HepG2 (cell line): ENCODE measurements at regions not wholly inside any gene's neighbourhood (a gene's known extent, or its start where the extent isn't known, plus 50 kb on each side); places are given as distances from the start of the nearest gene placed in this dataset.

Experiments used
- ATAC-seq: fragments of 200-7000 bp; cut with Tn5 transposase; 3 replicates; pipeline ENCODE4 v1.9.1; 2020; ENCODE audit warnings: mild to moderate bottlenecking, moderate library complexity
- BruUV-seq: library from RNA; stranded (reverse); fragments of 400-500 nt; replicated peaks from 2 replicates; lab custom pipeline; 2021; lab: Mats Ljungman, UMichigan
- CTCF ChIA-PET: fragments of 300-600 bp; formaldehyde crosslinking; extraction: SDS; loops from one replicate; lab custom pipeline; 2021; ENCODE audit warnings: low total read pairs, inconsistent platforms, low intra/inter-chr PET ratio; lab: Yijun Ruan, JAX
- POLR2A ChIA-PET: fragments of 350-600 bp; sonication (Branson Sonifier 250); formaldehyde crosslinking; loops from one replicate; lab custom pipeline; 2020; ENCODE audit warnings: antibody characterized with exemption, inconsistent platforms; lab: Yijun Ruan, JAX
- DNase-seq: peaks from one replicate; pipeline ENCODE4 v3.0.0-alpha.2; 2015; ENCODE audit warnings: low spot score
- FAIRE-seq: peaks from 3 replicates; lab custom pipeline; 2011; peaks lifted over from hg19 to GRCh38; lab: Jason Lieb, UNC
- H2AFZ ChIP-seq: one replicate; pipeline ENCODE4 v1.6.1; 2011; ENCODE audit warnings: low read length, inconsistent platforms
- H3K27ac ChIP-seq: fragments of 300-600 bp; 3 replicates; pipeline ENCODE4 v1.8.0; 2011; ENCODE audit warnings: mixed run types, mild to moderate bottlenecking, mixed read lengths, low read length, inconsistent platforms; ENCODE audit not compliant: insufficient read depth; ENCODE audit errors: extremely low read length
- H3K27me3 ChIP-seq, 2 experiments: fragments of 200-600 bp in 1 of 2; 2 replicates in 1 of 2; 3 replicates in 1 of 2; pipeline versions ENCODE4 v1.6.0 to v1.8.0; 2011; ENCODE audit warnings: low read length in 2 of 2, mild to moderate bottlenecking in 2 of 2, moderate library complexity in 2 of 2, inconsistent platforms in 1 of 2; ENCODE audit not compliant: insufficient read depth in 2 of 2, control insufficient read depth in 1 of 2
- H3K36me3 ChIP-seq, 2 experiments: fragments of 200-600 bp in 1 of 2; replicated peaks in 1 of 2; 2 replicates in 1 of 2; 3 replicates in 1 of 2; pipeline versions ENCODE4 v1.5.1 to v1.8.0; 2011; ENCODE audit warnings: low read length in 2 of 2, inconsistent platforms in 1 of 2; ENCODE audit not compliant: insufficient read depth in 2 of 2, control insufficient read depth in 1 of 2
- H3K4me1 ChIP-seq: 2 replicates; pipeline ENCODE4 v1.5.1; 2012; ENCODE audit warnings: low read length, inconsistent platforms; ENCODE audit not compliant: insufficient read depth
- H3K4me2 ChIP-seq: 2 replicates; pipeline ENCODE4 v1.6.0; 2011; ENCODE audit warnings: low read depth, low read length, inconsistent platforms
- H3K4me3 ChIP-seq, 3 experiments: fragments of 200-600 bp in 1 of 3; sonication (generic), shearing (Covaris generic) in 1 of 3; replicated peaks in 1 of 3; 2 replicates each; pipeline ENCODE4 v1.5.1; 2011 to 2016; ENCODE audit warnings: low read length in 3 of 3, inconsistent platforms in 2 of 3, low read depth in 2 of 3, mild to moderate bottlenecking in 2 of 3, control low read depth in 1 of 3, mixed read lengths in 1 of 3; ENCODE audit not compliant: insufficient read depth in 1 of 3
- H3K79me2 ChIP-seq: one replicate; pipeline ENCODE4 v1.6.1; 2011; ENCODE audit warnings: low read length, inconsistent platforms; ENCODE audit not compliant: insufficient read depth
- H3K9ac ChIP-seq: 2 replicates; pipeline ENCODE4 v1.6.0; 2011; ENCODE audit warnings: mild to moderate bottlenecking, low read depth, low read length, inconsistent platforms; ENCODE audit not compliant: insufficient read depth
- H3K9me3 ChIP-seq: 2 replicates; pipeline ENCODE4 v1.5.1; 2012; ENCODE audit warnings: mild to moderate bottlenecking, low read length
- H4K20me1 ChIP-seq: 2 replicates; pipeline ENCODE4 v1.6.0; 2011; ENCODE audit warnings: inconsistent platforms, mild to moderate bottlenecking, low read length, moderate library complexity; ENCODE audit not compliant: insufficient read depth
- BRCA1 ChIP-seq: sonication (generic); formaldehyde crosslinking; IDR thresholded peaks from 2 replicates; pipeline ENCODE4 v1.4.0; 2020; ENCODE audit warnings: missing genetic modification reagents
- EEA1 ChIP-seq: sonication (generic); formaldehyde crosslinking; IDR thresholded peaks from 2 replicates; pipeline ENCODE4 v1.5.1; 2020; ENCODE audit warnings: mild to moderate bottlenecking, missing genetic modification reagents, borderline replicate concordance
- FIP1L1 ChIP-seq: fragments of 200-400 bp; formaldehyde crosslinking; IDR thresholded peaks from 2 replicates; pipeline ENCODE4 v1.6.1; 2018; ENCODE audit warnings: low read depth, mild to moderate bottlenecking, low read length, moderate library complexity, borderline replicate concordance; ENCODE audit not compliant: insufficient read depth
- JARID2 ChIP-seq: sonication (generic); formaldehyde crosslinking; IDR thresholded peaks from 2 replicates; pipeline ENCODE4 v1.8.1; 2023; ENCODE audit warnings: missing genetic modification reagents, inconsistent platforms; ENCODE audit not compliant: insufficient replicate concordance
- KAT8 ChIP-seq: IDR thresholded peaks from 2 replicates; pipeline ENCODE4 v1.6.1; 2016; ENCODE audit warnings: missing genetic modification reagents, missing compliant biosample characterization
- KDM6A ChIP-seq: IDR thresholded peaks from 2 replicates; pipeline ENCODE4 v1.6.1; 2016; ENCODE audit warnings: low read depth
- KLF16 ChIP-seq, 2 experiments: sonication (generic) in 1 of 2; formaldehyde crosslinking in 1 of 2; IDR thresholded peaks; 2 replicates each; pipeline versions ENCODE4 v1.6.1 to v1.8.0; 2016 to 2023; ENCODE audit warnings: missing genetic modification reagents in 2 of 2, missing compliant biosample characterization in 1 of 2
- PRPF4 ChIP-seq: fragments of 200-400 bp; formaldehyde crosslinking; IDR thresholded peaks from 2 replicates; pipeline ENCODE4 v1.6.1; 2016; ENCODE audit warnings: low read length, low read depth; ENCODE audit not compliant: poor library complexity, severe bottlenecking
- SAFB2 ChIP-seq: sonication (generic); formaldehyde crosslinking; IDR thresholded peaks from 2 replicates; pipeline ENCODE4 v1.5.1; 2020; ENCODE audit warnings: missing genetic modification reagents, low read depth, mild to moderate bottlenecking, borderline replicate concordance
- ZNF235 ChIP-seq: sonication (generic); formaldehyde crosslinking; IDR thresholded peaks from 2 replicates; pipeline ENCODE4 v1.8.1; 2023; ENCODE audit warnings: mild to moderate bottlenecking, missing genetic modification reagents, borderline replicate concordance
- ZNF282 ChIP-seq: fragments of 450-650 bp; IDR thresholded peaks from 2 replicates; pipeline ENCODE4 v1.6.1; 2018; ENCODE audit not compliant: partially characterized antibody
- ZNF34 ChIP-seq: sonication (generic); formaldehyde crosslinking; IDR thresholded peaks from 2 replicates; pipeline ENCODE4 v1.4.0; 2020; ENCODE audit warnings: mild to moderate bottlenecking, missing genetic modification reagents, borderline replicate concordance
- ZNF572 ChIP-seq: sonication (generic); formaldehyde crosslinking; IDR thresholded peaks from 2 replicates; pipeline ENCODE4 v1.5.1; 2020; ENCODE audit warnings: mild to moderate bottlenecking, missing genetic modification reagents
- ZNF879 ChIP-seq: sonication (generic); formaldehyde crosslinking; IDR thresholded peaks from 2 replicates; pipeline ENCODE4 v1.8.1; 2023; ENCODE audit warnings: missing genetic modification reagents
- in situ Hi-C: cut with HindIII; loops from 2 replicates; pipeline ENCODE4 v1.10.0; 2017; ENCODE audit warnings: low pct_unique_long_range_greater_than_20kb; ENCODE audit not compliant: extremely low pct_ligation_motif_present
- intact Hi-C: fragments of 100-400 bp; cut with micrococcal nuclease; formaldehyde crosslinking; loops from one replicate; pipeline ENCODE4 v1.10.0; 2022; ENCODE audit not compliant: unreplicated experiment
- TF ChIP-seq, protein P1 (sequence below): IDR thresholded peaks from 2 replicates; pipeline ENCODE4 v1.6.1; 2016; ENCODE audit warnings: low read depth, borderline replicate concordance

DNA sequence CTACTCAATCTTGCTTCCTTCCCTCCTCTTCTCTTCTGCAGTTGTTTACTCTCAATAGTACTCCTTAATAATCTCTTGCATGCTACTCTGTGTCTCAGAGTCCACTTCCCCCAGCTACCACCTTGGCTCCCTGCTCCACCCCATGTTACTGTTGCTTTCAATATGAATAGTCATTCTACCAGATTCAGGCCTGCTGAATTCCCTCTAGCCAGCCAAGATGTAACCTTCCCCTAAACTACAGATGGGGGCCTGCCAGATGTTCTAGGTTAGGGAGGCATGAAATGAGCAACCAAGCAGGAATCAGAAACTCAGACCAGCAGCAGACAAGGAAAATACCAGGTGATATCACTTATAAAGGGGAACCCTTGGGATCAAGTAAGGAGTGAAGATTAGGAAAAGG is 392.1 kb upstream of the DDHD1 start:
- Histone ChIP-seq H3K4me2 (no peak overlapping the region), H2AFZ (no peak overlapping the region)
- TF ChIP-seq ZNF235 (CRISPR knock-in tag) (no peak), KLF16 (CRISPR knock-in tag; IDR thresholded peaks at IDR 0.05) (no peak), SAFB2 (CRISPR knock-in tag) (no peak), KDM6A (CRISPR knock-in tag) (no peak), FIP1L1 (no peak), BRCA1 (CRISPR knock-in tag) (no peak), EEA1 (CRISPR knock-in tag) (no peak), ZNF879 (no peak), ZNF282 (no peak), KAT8 (no peak), ZNF572 (no peak), ZNF34 (CRISPR knock-in tag) (no peak), PRPF4 (no peak), JARID2 (CRISPR knock-in tag) (no peak)
- TF ChIP-seq, protein P1, sequence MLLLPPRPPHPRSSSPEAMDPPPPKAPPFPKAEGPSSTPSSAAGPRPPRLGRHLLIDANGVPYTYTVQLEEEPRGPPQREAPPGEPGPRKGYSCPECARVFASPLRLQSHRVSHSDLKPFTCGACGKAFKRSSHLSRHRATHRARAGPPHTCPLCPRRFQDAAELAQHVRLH (CRISPR knock-in tag) = no peak
- TF ChIP-seq, all 625 proteins: peak for 0
- H3K9me3 ChIP-seq = no peaks in the 10 kb centered on the region
- H3K4me1 ChIP-seq = peaks cover 8% of the 10 kb centered on the region
- FAIRE-seq (no peak), DNase-seq (no peak), ATAC-seq (no peak)
- POLR2A ChIA-PET = no interaction called here
- CTCF ChIA-PET = no interaction called here
- H4K20me1 ChIP-seq = no peaks in the 10 kb centered on the region
- H3K9ac ChIP-seq = no peak overlapping the region
- no peaks in the 10 kb centered on the region for H3K27me3 ChIP-seq
- no peaks in the 10 kb centered on the region for H3K79me2 ChIP-seq
- H3K27ac ChIP-seq = no peak overlapping the region
- intact Hi-C loops (no loop called here), in situ Hi-C loops (no loop called here)
- no peaks in the 10 kb centered on the region for H3K36me3 ChIP-seq
- no TSS peak for BruUV-seq
- H3K4me3 ChIP-seq = no peak overlapping the region
